HEK293T (cell line): ENCODE measurements at regions not wholly inside any gene's neighbourhood (a gene's known extent, or its start where the extent isn't known, plus 50 kb on each side); places are given as distances from the start of the nearest gene placed in this dataset.

ENCODE experiments used
- ELF4 ChIP-seq: fragments of 450-650 bp; IDR thresholded peaks from 2 replicates; pipeline ENCODE4 v1.6.1; 2017; ENCODE audit warnings: antibody characterized with exemption
- FOXK2 ChIP-seq: fragments of 450-650 bp; IDR thresholded peaks from 2 replicates; pipeline ENCODE4 v1.6.1; 2016; ENCODE audit warnings: mild to moderate bottlenecking
- FOXM1 ChIP-seq: fragments of 450-650 bp; IDR thresholded peaks from 2 replicates; pipeline ENCODE4 v1.6.1; 2017; ENCODE audit warnings: mild to moderate bottlenecking, borderline replicate concordance
- NFRKB ChIP-seq: fragments of 450-650 bp; IDR thresholded peaks from 2 replicates; pipeline ENCODE4 v1.6.1; 2016; ENCODE audit warnings: mild to moderate bottlenecking, moderate library complexity
- SP1 ChIP-seq: fragments of 450-650 bp; IDR thresholded peaks from 2 replicates; pipeline ENCODE4 v1.6.1; 2017
- TARDBP ChIP-seq: fragments of 450-650 bp; IDR thresholded peaks from 2 replicates; pipeline ENCODE4 v1.6.1; 2016

- TF ChIP-seq FOXM1 (no peak), TARDBP (no peak), FOXK2 (no peak), SP1 (no peak), ELF4 (no peak), NFRKB (no peak)
Measured at GRCh38 chr9:22522206-22522740, 75.6 kb downstream of the DMRTA1 start.
